ENCODE measurements at regions not wholly inside any gene's neighbourhood (a gene's known extent, or its start where the extent isn't known, plus 50 kb on each side); places are given as distances from the start of the nearest gene placed in this dataset.
"Not testable (repeated sequence)": the region's sequence is repeated elsewhere in the genome, so short reads cannot be mapped to it uniquely, and the experiment has no call there.

DNA sequence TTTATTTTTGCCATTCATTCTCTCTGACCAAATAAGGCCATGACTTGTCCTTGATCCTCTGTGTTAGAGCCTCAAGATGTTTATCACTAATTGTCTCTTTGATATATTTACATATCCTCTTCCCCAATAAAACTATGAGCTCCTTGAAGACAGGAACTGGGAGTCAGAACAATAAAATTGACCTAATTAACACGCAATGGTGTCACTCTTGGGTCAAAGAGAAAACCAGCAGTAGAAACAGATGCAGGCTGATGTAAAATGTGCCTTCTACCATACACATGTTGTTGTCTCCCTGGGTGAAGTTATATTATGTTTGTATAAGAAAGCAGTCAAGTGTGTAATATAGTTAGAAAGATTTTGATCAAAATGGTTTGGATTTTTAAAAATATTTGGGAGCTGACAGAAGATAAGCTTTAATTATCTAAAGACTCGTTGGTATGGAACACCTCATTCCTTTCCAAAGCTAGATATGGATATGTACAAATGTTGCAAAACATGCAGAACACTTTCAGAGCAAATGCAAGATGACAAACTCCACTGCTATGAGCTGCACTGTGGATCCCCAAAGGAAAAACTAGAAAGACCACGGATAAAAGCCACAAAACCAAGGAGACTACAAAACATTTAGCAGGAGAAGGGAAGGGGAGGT lies 109.7 kb upstream of the STMND1 start:
- TF ChIP-seq, protein P1, sequence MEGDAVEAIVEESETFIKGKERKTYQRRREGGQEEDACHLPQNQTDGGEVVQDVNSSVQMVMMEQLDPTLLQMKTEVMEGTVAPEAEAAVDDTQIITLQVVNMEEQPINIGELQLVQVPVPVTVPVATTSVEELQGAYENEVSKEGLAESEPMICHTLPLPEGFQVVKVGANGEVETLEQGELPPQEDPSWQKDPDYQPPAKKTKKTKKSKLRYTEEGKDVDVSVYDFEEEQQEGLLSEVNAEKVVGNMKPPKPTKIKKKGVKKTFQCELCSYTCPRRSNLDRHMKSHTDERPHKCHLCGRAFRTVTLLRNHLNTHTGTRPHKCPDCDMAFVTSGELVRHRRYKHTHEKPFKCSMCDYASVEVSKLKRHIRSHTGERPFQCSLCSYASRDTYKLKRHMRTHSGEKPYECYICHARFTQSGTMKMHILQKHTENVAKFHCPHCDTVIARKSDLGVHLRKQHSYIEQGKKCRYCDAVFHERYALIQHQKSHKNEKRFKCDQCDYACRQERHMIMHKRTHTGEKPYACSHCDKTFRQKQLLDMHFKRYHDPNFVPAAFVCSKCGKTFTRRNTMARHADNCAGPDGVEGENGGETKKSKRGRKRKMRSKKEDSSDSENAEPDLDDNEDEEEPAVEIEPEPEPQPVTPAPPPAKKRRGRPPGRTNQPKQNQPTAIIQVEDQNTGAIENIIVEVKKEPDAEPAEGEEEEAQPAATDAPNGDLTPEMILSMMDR (IDR thresholded peaks at IDR 0.05 in 8 of 11, conservative IDR thresholded peaks at IDR 0.05 in 3 of 11) = no peak
- no peak for TF ChIP-seq POLR2AphosphoS5 (IDR thresholded peaks at IDR 0.05)
- no peak for TF ChIP-seq POLR2A (IDR thresholded peaks at IDR 0.05)
- H3K27me3 ChIP-seq (replicated peaks in 1 of 7) = no peaks in the 10 kb centered on the region
- no peak for DNase-seq
- no peaks in the 10 kb centered on the region for H3K4me1 ChIP-seq
- peaks cover 0 to 18% (median 9%) of the 10 kb centered on the region in 8 donors for H3K9me3 ChIP-seq
- intact Hi-C loops (cut with DNase I; ENCODE audit: low total_unique reads) = no loop called here
- WGBS, 5 donors = 62 to 81% (median 73%) methylated on average over 3 of the region's 3 CpGs
- H3K36me3 ChIP-seq = no peaks in the 10 kb centered on the region
- no peak overlapping the region for H3K4me3 ChIP-seq
- no peak overlapping the region for H3K27ac ChIP-seq

DNA sequence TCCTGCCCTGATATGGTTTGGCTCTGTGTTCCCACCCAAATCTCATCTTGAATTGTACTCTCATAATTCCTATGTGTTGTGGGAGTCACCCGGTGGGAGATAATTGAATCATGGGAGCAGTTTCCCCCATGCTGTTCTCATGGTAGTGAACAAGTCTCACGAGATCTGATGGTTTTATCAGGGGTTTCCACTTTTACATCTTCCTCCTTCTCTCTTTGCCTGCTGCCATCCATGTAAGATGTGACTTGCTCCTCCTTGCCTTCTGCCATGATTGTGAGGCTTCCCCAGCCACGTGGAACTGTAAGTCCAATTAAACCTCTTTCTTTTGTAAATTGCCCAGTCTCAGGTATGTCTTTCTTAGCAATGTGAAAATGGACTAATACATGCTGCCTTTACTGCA lies 111.9 kb upstream of the STMND1 start:
- 72 to 91% (median 84%) methylated on average over 3 of the region's 3 CpGs for WGBS, 5 donors
- H3K4me1 ChIP-seq; H3K4me3 ChIP-seq; H3K36me3 ChIP-seq; H3K27ac ChIP-seq; DNase-seq; H3K27me3 ChIP-seq (replicated peaks in 1 of 7); intact Hi-C loops (cut with DNase I; ENCODE audit: low total_unique reads): not testable (repeated sequence)
- H3K9me3 ChIP-seq = peaks cover 0 to 18% (median 9%) of the 10 kb centered on the region in 8 donors

GRCh38 chr6:16989382-16989781 lies 112.5 kb upstream of the STMND1 start:
- intact Hi-C loops (cut with DNase I; ENCODE audit: low total_unique reads) = no loop called here
- peaks cover 0 to 8% (median 2%) of the 10 kb centered on the region in 6 donors for H3K4me1 ChIP-seq
- no peak for TF ChIP-seq POLR2A (IDR thresholded peaks at IDR 0.05)
- TF ChIP-seq, protein P1 (IDR thresholded peaks at IDR 0.05 in 8 of 11, conservative IDR thresholded peaks at IDR 0.05 in 3 of 11) = no peak
- no peak for TF ChIP-seq POLR2AphosphoS5 (IDR thresholded peaks at IDR 0.05)
- H3K36me3 ChIP-seq = no peaks in the 10 kb centered on the region
- WGBS, 5 donors = 90 to 96% (median 94%) methylated on average over 2 of the region's 2 CpGs
- DNase-seq = no peak
- peaks cover 0 to 18% (median 9%) of the 10 kb centered on the region in 8 donors for H3K9me3 ChIP-seq
- no peak overlapping the region for H3K27ac ChIP-seq
- H3K4me3 ChIP-seq = no peak overlapping the region
- no peaks in the 10 kb centered on the region for H3K27me3 ChIP-seq (replicated peaks in 1 of 7)

- TF ChIP-seq POLR2AphosphoS5 (IDR thresholded peaks at IDR 0.05) = no peak
- TF ChIP-seq POLR2A (IDR thresholded peaks at IDR 0.05) = no peak
- TF ChIP-seq, protein P1 (IDR thresholded peaks at IDR 0.05 in 8 of 11, conservative IDR thresholded peaks at IDR 0.05 in 3 of 11) = no peak
- Histone ChIP-seq H3K9me3 (peaks cover 0 to 18% (median 9%) of the 10 kb centered on the region in 8 donors), H3K4me3 (no peak overlapping the region), H3K4me1 (peaks cover 0 to 8% (median 2%) of the 10 kb centered on the region in 6 donors), H3K27ac (no peak overlapping the region), H3K36me3 (no peaks in the 10 kb centered on the region), H3K27me3 (replicated peaks in 1 of 7) (no peaks in the 10 kb centered on the region)
- no peak for DNase-seq
- intact Hi-C loops (cut with DNase I; ENCODE audit: low total_unique reads) = no loop called here
- WGBS, 5 donors = 78 to 94% (median 87%) methylated on average over 1 of the region's 1 CpG
Measured at GRCh38 chr6:16987996-16988395, 113.9 kb upstream of the STMND1 start.
